HEK293 (cell line): ENCODE measurements at regions not wholly inside any gene's neighbourhood (a gene's known extent, or its start where the extent isn't known, plus 50 kb on each side); places are given as distances from the start of the nearest gene placed in this dataset.

Experiments
- KLF16 ChIP-seq: fragments of 450-650 bp; formaldehyde crosslinking; IDR thresholded peaks from 2 replicates; pipeline ENCODE4 v1.5.1; 2017; ENCODE audit warnings: missing biosample characterization, missing genetic modification characterization
- ZBTB21 ChIP-seq: fragments of 450-650 bp; formaldehyde crosslinking; IDR thresholded peaks from 2 replicates; pipeline ENCODE4 v1.5.1; 2017; ENCODE audit warnings: missing biosample characterization, missing genetic modification characterization
- ZBTB7A ChIP-seq: fragments of 450-650 bp; formaldehyde crosslinking; IDR thresholded peaks from 2 replicates; pipeline ENCODE4 v1.5.1; 2016; ENCODE audit warnings: low read depth, missing biosample characterization, missing genetic modification characterization
- ZNF114 ChIP-seq: fragments of 450-650 bp; formaldehyde crosslinking; IDR thresholded peaks from 2 replicates; pipeline ENCODE4 v1.5.0; 2017; ENCODE audit warnings: missing biosample characterization, missing genetic modification characterization
- ZNF274 ChIP-seq, 2 experiments: fragments of 200-500 bp in 1 of 2; fragments of 450-650 bp in 1 of 2; sonication (Bioruptor generic) in 1 of 2; formaldehyde crosslinking in 1 of 2; IDR thresholded peaks; 2 replicates each; pipeline versions ENCODE4 v1.5.1 to v1.6.1; 2014 to 2016; ENCODE audit warnings: borderline replicate concordance in 1 of 2, inconsistent platforms in 1 of 2, low read length in 1 of 2, missing biosample characterization in 1 of 2, missing genetic modification characterization in 1 of 2
- ZNF837 ChIP-seq: fragments of 450-650 bp; formaldehyde crosslinking; IDR thresholded peaks from 2 replicates; pipeline ENCODE4 v1.5.1; 2016; ENCODE audit warnings: missing biosample characterization, missing genetic modification characterization
- TF ChIP-seq, protein P1 (sequence below): fragments of 450-650 bp; formaldehyde crosslinking; IDR thresholded peaks from 2 replicates; pipeline ENCODE4 v1.5.1; 2016; ENCODE audit warnings: missing biosample characterization, missing genetic modification characterization
- TF ChIP-seq, protein P2 (sequence below): fragments of 450-650 bp; formaldehyde crosslinking; IDR thresholded peaks from 2 replicates; pipeline ENCODE4 v1.5.1; 2017; ENCODE audit warnings: missing biosample characterization, missing genetic modification characterization
- TF ChIP-seq, protein P3 (sequence below): fragments of 450-650 bp; formaldehyde crosslinking; IDR thresholded peaks from 2 replicates; pipeline ENCODE4 v1.5.1; 2016; ENCODE audit warnings: missing biosample characterization, missing genetic modification characterization

DNA sequence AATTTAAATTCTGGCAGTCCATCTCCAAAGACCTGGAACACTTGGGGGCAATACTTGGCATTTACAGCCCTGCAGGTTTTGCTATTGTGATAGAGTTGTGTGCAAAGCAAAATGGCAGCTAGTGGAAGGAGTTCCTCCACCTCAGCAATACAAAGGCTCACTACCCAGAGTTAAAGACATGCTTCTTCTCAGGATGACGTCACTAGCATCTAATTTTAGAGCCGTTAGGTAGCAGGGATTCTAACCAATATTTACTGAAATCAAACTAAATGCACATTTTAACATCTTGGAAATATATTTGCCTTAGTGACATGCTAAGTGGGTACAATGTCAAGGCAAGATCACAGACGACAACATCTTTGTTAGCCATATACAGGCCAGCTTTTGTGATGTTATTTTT, 261.6 kb downstream of the MAN2A1 start:
- TF ChIP-seq ZBTB21 (tag by site-specific recombination): no peak
- TF ChIP-seq, protein P1, sequence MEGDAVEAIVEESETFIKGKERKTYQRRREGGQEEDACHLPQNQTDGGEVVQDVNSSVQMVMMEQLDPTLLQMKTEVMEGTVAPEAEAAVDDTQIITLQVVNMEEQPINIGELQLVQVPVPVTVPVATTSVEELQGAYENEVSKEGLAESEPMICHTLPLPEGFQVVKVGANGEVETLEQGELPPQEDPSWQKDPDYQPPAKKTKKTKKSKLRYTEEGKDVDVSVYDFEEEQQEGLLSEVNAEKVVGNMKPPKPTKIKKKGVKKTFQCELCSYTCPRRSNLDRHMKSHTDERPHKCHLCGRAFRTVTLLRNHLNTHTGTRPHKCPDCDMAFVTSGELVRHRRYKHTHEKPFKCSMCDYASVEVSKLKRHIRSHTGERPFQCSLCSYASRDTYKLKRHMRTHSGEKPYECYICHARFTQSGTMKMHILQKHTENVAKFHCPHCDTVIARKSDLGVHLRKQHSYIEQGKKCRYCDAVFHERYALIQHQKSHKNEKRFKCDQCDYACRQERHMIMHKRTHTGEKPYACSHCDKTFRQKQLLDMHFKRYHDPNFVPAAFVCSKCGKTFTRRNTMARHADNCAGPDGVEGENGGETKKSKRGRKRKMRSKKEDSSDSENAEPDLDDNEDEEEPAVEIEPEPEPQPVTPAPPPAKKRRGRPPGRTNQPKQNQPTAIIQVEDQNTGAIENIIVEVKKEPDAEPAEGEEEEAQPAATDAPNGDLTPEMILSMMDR (tag by site-specific recombination): no peak
- no peak for TF ChIP-seq KLF16
- no peak for TF ChIP-seq ZNF274 (IDR thresholded peaks at IDR 0.05; ENCODE audit: low read length)
- TF ChIP-seq ZNF274 (tag by site-specific recombination; IDR thresholded peaks at IDR 0.05; ENCODE audit: borderline replicate concordance): no peak
- no peak for TF ChIP-seq ZBTB7A (tag by site-specific recombination)
- TF ChIP-seq, protein P2, sequence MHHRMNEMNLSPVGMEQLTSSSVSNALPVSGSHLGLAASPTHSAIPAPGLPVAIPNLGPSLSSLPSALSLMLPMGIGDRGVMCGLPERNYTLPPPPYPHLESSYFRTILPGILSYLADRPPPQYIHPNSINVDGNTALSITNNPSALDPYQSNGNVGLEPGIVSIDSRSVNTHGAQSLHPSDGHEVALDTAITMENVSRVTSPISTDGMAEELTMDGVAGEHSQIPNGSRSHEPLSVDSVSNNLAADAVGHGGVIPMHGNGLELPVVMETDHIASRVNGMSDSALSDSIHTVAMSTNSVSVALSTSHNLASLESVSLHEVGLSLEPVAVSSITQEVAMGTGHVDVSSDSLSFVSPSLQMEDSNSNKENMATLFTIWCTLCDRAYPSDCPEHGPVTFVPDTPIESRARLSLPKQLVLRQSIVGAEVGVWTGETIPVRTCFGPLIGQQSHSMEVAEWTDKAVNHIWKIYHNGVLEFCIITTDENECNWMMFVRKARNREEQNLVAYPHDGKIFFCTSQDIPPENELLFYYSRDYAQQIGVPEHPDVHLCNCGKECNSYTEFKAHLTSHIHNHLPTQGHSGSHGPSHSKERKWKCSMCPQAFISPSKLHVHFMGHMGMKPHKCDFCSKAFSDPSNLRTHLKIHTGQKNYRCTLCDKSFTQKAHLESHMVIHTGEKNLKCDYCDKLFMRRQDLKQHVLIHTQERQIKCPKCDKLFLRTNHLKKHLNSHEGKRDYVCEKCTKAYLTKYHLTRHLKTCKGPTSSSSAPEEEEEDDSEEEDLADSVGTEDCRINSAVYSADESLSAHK (tag by site-specific recombination): no peak
- no peak for TF ChIP-seq ZNF114 (tag by site-specific recombination)
- TF ChIP-seq, protein P3, sequence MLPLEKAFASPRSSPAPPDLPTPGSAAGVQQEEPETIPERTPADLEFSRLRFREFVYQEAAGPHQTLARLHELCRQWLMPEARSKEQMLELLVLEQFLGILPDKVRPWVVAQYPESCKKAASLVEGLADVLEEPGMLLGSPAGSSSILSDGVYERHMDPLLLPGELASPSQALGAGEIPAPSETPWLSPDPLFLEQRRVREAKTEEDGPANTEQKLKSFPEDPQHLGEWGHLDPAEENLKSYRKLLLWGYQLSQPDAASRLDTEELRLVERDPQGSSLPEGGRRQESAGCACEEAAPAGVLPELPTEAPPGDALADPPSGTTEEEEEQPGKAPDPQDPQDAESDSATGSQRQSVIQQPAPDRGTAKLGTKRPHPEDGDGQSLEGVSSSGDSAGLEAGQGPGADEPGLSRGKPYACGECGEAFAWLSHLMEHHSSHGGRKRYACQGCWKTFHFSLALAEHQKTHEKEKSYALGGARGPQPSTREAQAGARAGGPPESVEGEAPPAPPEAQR (tag by site-specific recombination): no peak
- TF ChIP-seq ZNF837 (tag by site-specific recombination): no peak
